Adrenal gland (tissue), 5 donors: ENCODE measurements at regions not wholly inside any gene's neighbourhood (a gene's known extent, or its start where the extent isn't known, plus 50 kb on each side); places are given as distances from the start of the nearest gene placed in this dataset.

Experiments
- CTCF ChIP-seq, 6 experiments: fragments of 450-650 bp in 4 of 6; fragments of 200-600 bp in 2 of 6; sonication (generic) in 1 of 6; IDR thresholded peaks; 1 replicate in 5 of 6; 2 replicates in 1 of 6; pipeline versions ENCODE4 v1.5.1 to v1.8.0; 2016 to 2021; ENCODE audit warnings: antibody characterized with exemption in 6 of 6, mild to moderate bottlenecking in 2 of 6, moderate library complexity in 1 of 6
- POLR2A ChIP-seq, 2 donors: fragments of 450-650 bp; IDR thresholded peaks; one replicate each; pipeline ENCODE4 v1.6.1; 2017; ENCODE audit warnings: antibody characterized with exemption in 2 of 2, mild to moderate bottlenecking in 2 of 2, moderate library complexity in 1 of 2
- donor health status: DM: no; HTN: no; CAD: no.

DNA sequence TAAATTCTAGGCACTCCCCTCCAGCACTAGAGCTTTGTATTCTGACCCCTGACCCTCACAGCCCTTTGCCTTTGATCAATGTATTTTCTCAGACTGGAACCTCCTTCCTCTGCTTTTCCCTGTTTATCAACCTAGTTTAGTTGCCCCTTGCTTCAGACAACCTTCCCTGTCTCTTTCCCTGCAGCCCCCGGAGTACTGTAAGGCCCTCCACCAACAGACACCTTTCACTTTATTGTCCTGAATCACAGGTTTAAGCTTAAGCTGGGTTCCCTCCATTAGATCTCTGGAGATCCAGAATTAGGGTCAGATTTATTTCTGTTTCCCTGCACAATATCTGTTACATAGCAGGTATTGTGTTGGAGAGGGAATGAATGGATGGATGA lies 140.2 kb downstream of the DDX1 start:
- TF ChIP-seq POLR2A (IDR thresholded peaks at IDR 0.05) (no peak), CTCF (IDR thresholded peaks at IDR 0.05) (no peak)
